DMS153 (cell line): ENCODE measurements at regions not wholly inside any gene's neighbourhood (a gene's known extent, or its start where the extent isn't known, plus 50 kb on each side); places are given as distances from the start of the nearest gene placed in this dataset.

ENCODE experiments used
- DNase-seq: peaks from one replicate; lab custom pipeline; 2025; lab: John Stamatoyannopoulos, UW

- DNase-seq, result no peak
Observed at GRCh38 chr18:45487581-45487980, 127.7 kb upstream of the SLC14A2 start.

DNA sequence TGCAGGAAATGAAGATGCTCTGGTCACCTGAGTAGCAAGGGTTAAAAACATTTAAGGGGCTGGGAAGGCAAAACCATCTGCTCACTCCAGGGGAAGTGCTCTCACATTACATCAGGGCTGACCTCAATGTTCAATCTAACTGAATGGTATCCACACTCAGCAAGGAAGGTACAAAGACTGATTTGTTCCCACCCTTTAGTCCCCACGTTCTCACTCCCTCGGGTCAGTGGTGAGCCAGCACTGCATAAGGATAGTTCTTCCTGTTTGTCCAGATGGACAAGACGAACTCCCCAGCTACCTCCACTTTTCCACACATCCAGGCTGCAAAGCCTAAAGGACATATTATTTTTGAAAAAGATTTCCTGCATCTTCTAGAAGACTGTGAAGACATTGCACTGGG is 126.6 kb upstream of the SLC14A2 start:
- DNase-seq, result no peak

- DNase-seq, result no peak
Observed at GRCh38 chr18:45493830-45494229, 121.4 kb upstream of the SLC14A2 start.

- DNase-seq, result no peak
Observed at GRCh38 chr18:45494811-45495210, 120.5 kb upstream of the SLC14A2 start.

DNA sequence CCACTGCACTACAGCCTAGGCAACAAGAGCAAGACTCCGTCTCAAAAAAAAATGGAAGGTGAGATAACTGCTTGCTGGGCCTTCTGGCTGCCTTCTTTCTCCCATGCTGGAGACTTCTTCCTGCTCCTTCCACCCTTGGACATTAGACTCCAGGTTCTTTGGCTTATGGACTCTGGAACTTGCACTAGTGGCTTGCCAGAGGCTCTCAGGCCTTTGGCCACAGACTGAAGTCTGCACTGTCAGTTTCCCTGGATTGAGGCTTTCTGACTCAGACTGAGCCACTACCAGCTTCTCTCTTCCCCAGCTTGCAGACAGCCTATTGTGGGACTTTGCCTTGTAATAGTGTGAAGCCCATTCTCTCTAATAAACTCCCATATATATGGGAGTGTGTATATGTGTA is 118.5 kb upstream of the SLC14A2 start:
- no peak for DNase-seq

- no peak for DNase-seq
Observed at GRCh38 chr18:45497595-45498286, 117.5 kb upstream of the SLC14A2 start.

DNA sequence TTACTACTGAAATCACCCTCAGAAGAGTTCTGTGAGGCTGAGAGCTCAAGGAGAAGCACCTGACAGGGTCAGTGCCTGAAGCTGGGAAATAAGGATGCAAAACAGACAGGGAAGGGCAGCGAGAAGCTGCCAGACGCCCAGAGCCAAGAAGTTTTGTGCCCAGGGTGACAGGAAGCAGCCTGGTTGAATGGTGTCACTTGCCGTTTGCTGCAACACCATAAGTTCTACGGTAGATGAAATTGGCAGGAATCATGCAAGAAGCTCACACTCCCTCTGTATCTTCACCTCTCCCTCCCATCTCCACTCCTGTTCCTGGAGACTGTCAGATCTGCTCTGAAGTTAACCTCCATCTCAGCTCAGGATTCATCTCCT is 117.0 kb upstream of the SLC14A2 start:
- no peak for DNase-seq

- no peak for DNase-seq
Observed at GRCh38 chr18:45503990-45504389, 111.3 kb upstream of the SLC14A2 start.

GRCh38 chr18:45505497-45506206 is 109.6 kb upstream of the SLC14A2 start:
- no peak for DNase-seq

DNA sequence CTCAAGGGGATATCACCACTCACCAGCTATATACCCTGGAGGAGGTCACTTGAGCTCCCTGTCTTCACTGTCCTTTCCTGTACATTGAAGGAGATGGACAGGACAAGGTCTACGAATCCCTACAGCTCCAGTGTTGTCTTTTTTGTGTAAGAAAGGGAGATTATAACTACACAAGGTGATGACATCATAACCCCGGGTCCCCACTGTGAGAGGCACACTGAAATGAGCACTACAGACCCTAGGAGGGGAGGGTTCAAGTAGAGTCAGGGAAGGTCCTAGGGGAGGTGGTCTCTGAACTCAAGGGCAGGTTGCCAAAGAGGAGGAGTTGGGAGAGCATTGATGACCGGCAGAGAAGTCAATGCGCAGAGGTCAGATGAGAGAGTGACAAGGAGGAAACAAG is 108.3 kb upstream of the SLC14A2 start:
- DNase-seq, result no peak

- DNase-seq, result no peak
Observed at GRCh38 chr18:45509535-45509934, 105.7 kb upstream of the SLC14A2 start.

- no peak for DNase-seq
Observed at GRCh38 chr18:45510656-45511055, 104.6 kb upstream of the SLC14A2 start.

DNA sequence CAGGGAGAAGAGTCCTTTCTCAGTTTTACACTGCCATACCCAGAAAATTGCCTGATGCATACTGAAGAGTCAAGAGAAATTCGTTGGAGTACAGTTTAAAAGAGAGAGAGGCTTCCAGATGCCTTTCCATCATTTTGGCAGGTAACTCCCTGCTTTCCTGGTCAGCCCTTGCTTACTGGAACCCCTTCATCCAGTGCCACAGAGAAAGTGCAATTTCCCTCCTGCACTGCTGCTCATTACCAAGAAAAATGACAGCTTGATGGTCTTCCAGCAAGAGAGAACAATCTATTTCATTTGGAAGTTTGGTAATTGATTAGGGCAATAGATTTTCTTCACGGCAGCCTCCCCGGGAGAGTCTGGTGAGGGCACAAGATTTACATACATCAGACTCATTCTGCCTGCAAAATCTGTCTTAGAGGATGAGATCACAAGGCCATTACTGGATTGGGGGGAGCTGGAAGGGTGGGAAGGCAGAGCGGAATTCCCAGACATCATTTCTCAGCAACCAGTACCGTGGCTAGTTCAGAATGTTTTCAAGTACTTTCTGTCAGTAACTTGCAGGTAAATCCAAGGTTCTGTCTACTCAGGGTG is 102.8 kb upstream of the SLC14A2 start:
- DNase-seq, result no peak

- DNase-seq, result no peak
Observed at GRCh38 chr18:45517181-45517741, 98.0 kb upstream of the SLC14A2 start.

DNA sequence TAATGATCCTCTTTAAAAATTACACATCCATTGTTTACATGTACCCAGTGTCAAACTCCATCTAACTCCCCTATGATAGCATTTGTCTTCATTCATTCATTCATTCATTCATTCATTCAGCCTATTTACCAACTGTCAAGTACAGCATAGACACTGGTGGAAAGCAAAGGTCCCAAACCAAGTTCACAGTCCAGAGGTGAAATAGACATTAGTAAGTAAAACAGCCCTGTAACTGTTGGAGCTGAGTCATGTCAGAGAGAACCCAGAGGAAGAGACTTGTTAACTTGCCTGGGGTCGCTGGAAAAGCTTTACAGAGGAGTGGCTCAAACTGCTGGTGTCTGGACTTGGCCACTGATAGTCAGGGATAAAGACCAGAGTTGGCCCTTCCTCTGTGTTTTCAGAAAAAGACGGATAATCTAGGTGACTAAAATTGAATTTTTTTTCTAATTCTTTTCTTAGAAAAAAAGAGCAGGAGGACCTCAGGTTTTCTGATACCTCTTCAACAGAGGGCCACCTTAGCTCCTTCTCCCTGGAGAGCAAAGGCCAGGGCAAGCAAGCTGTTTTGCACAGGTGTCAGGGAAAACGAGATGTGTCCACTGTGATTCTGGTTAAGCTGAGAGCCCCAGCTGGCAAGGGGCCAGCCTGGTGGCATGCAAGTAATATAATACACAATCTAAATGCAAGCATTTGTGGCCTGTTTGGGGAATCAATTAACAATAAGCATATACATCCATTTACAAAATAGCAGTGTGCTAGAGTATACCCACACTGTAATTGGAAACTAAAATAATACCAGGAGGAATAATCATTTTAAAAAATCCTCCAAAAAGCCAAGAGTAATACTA is 96.7 kb upstream of the SLC14A2 start:
- DNase-seq, result peak; percentile 18

DNA sequence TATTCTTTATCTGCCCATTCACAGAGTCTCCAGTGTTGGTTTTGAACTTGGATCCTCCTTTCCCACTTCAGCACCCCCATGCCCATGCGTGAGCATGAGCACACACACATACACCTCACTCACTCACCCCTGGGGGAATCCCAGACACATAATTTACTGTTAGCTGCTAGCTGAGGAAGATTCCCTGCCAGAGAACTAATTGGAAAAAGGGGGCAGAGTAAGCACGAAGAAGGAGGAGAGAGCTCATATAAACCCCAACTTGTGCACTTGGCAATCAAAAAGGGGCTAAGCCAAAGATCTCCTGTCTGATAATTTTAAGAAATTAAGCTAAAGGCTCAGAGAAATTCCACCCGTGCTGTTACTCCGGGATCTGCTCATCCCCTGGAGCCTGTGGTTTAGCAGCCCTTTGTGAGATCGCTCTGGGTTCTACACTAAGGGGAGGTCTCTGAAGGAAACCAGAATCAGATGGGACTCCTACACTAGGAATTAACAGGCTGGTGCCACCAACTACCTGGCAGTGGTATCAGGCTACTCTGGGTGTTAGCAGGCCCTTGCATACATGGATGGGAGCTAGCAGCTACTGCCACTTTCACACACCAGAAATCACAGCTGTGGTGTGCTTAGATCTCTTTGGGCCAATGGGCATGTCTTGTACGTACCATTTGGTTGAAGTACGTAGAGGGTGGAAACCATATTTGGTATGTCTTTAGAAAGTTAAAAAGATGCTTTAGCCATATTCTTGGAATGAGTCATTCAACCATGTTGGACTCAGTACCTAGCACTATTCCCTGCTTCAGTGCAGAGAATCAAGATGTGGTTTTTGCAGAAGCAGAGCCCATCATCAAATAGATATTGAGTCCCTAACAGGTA is 95.6 kb upstream of the SLC14A2 start:
- DNase-seq, result no peak

DNA sequence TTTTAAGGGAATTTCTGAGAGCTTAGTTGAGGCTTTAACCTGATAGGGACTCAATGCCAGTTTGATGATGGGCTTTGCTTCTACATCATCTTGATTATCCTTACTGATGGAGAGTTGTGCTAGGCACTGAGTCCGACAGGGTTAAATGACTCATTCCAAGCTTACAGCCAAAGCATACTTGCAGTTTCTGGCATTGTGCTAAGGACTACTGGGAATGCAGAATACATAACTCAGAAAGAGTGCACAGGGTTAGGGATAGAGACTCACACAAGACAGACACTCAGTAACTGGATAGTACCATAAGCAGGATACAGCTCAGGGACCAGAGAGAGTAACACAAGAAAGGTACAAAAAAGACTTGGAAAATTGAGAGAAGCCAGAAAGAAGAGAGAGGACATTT is 94.1 kb upstream of the SLC14A2 start:
- no peak for DNase-seq

- DNase-seq, result no peak
Observed at GRCh38 chr18:45521777-45522176, 93.5 kb upstream of the SLC14A2 start.

DNA sequence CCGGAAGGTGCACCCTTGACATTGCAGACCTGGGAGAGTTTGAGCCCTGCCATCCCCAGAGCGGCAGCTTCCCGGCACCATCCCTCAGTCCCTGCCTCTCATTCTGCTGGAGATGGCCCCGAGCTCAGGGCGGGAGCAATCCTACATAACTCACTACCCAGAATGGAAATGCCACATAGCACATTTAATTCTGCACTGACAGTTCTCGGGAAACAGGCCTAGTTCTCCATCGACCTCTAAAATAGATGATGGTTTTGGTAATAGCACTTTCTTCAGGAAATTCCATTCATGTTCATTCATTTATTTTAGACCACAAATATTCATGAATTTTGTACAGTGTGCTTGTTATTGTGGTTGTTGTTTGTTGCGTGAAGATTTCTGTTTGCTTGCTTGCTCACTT is 92.9 kb upstream of the SLC14A2 start:
- DNase-seq, result no peak

- no peak for DNase-seq
Observed at GRCh38 chr18:45525301-45525700, 90.0 kb upstream of the SLC14A2 start.

DNA sequence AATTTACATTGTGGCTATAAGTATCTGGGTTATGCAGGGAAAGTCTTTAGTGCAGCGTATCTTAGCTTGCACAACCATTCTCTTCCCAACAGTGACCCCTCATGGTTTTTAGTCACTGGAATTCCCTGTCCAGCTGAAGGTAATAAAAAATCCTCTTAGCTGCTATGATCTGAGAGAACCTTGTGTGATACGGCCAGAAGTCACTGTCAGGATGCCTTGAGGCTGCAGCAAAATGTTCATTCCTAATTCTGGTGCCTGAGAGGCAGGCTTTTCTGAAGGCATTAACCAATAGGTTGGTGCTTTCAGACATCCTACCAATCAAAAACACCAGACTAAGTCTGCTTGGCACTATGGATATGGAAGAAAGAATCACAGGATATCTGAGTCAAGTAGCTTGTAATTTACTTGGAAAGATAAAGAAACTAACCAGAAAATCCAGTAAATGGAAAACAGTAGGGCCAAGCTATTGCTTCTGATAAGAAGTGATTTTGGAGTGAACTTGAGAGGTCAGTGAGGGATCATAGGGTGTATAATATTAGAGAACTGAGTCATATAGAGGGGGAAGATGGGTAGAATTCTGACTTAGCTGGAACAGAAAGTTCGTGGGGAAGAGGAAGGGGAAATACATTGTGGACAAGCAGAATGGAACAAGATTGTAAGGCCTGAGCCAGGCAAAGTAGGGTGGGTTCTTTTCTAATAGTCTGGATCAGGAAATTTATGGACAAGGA is 89.0 kb upstream of the SLC14A2 start:
- DNase-seq, result no peak
